Glutamatergic neuron (in vitro differentiated cells): ENCODE measurements at regions not wholly inside any gene's neighbourhood (a gene's known extent, or its start where the extent isn't known, plus 50 kb on each side); places are given as distances from the start of the nearest gene placed in this dataset.
"Not testable (repeated sequence)": the region's sequence is repeated elsewhere in the genome, so short reads cannot be mapped to it uniquely, and the experiment has no call there.

Experiments used
- DNase-seq: peaks from one replicate; pipeline ENCODE4 v3.0.0; 2022
- H3K27ac Mint-ChIP-seq: one replicate; pipeline ENCODE4 v1.8.0; 2020; ENCODE audit warnings: mild to moderate bottlenecking, mixed read lengths, inconsistent platforms; ENCODE audit not compliant: unreplicated experiment
- H3K27me3 Mint-ChIP-seq: one replicate; pipeline ENCODE4 v1.8.0; 2020; ENCODE audit warnings: mild to moderate bottlenecking, moderate library complexity, mixed read lengths, inconsistent platforms; ENCODE audit not compliant: unreplicated experiment
- H3K36me3 Mint-ChIP-seq: one replicate; pipeline ENCODE4 v1.8.0; 2020; ENCODE audit warnings: mild to moderate bottlenecking, mixed read lengths, inconsistent platforms; ENCODE audit not compliant: unreplicated experiment
- H3K4me1 Mint-ChIP-seq: one replicate; pipeline ENCODE4 v1.8.0; 2020; ENCODE audit warnings: mild to moderate bottlenecking, low read depth, mixed read lengths, inconsistent platforms; ENCODE audit not compliant: unreplicated experiment
- H3K4me3 Mint-ChIP-seq: one replicate; pipeline ENCODE4 v1.8.0; 2020; ENCODE audit warnings: mild to moderate bottlenecking, mixed read lengths, inconsistent platforms; ENCODE audit not compliant: unreplicated experiment
- H3K9me3 Mint-ChIP-seq: one replicate; pipeline ENCODE4 v1.8.0; 2020; ENCODE audit warnings: mild to moderate bottlenecking, moderate library complexity, mixed read lengths, inconsistent platforms; ENCODE audit not compliant: unreplicated experiment
- CTCF ChIP-seq: fragments of 200-600 bp; sonication (generic); IDR thresholded peaks from one replicate; pipeline ENCODE4 v1.5.0; 2021; ENCODE audit not compliant: partially characterized antibody, unreplicated experiment

GRCh38 chr2:147288131-147288530 lies 556.7 kb upstream of the ACVR2A start:
- DNase-seq = no peak
- no peaks in the 10 kb centered on the region for H3K9me3 Mint-ChIP-seq
- no peak for TF ChIP-seq CTCF
- no peak overlapping the region for H3K27ac Mint-ChIP-seq
- H3K27me3 Mint-ChIP-seq = peaks cover 2% of the 10 kb centered on the region
- no peaks in the 10 kb centered on the region for H3K36me3 Mint-ChIP-seq
- H3K4me3 Mint-ChIP-seq = no peak overlapping the region
- no peaks in the 10 kb centered on the region for H3K4me1 Mint-ChIP-seq

GRCh38 chr2:147275943-147276342 lies 568.9 kb upstream of the ACVR2A start:
- Mint-ChIP-seq H3K36me3 (no peaks in the 10 kb centered on the region), H3K4me3 (no peak overlapping the region), H3K4me1 (no peaks in the 10 kb centered on the region), H3K27me3 (no peaks in the 10 kb centered on the region), H3K27ac (no peak overlapping the region), H3K9me3 (no peaks in the 10 kb centered on the region)
- TF ChIP-seq CTCF = peak; percentile 59
- peak; percentile 44 for DNase-seq

GRCh38 chr2:147273628-147274027 lies 571.2 kb upstream of the ACVR2A start:
- Mint-ChIP-seq H3K27me3 (no peaks in the 10 kb centered on the region), H3K36me3 (peaks cover 13% of the 10 kb centered on the region), H3K4me3 (no peak overlapping the region), H3K27ac (no peak overlapping the region), H3K9me3 (peaks cover 8% of the 10 kb centered on the region), H3K4me1 (no peaks in the 10 kb centered on the region)
- DNase-seq = no peak
- TF ChIP-seq CTCF = no peak

GRCh38 chr2:147273106-147273505 lies 571.7 kb upstream of the ACVR2A start:
- DNase-seq = no peak
- H3K36me3 Mint-ChIP-seq = peaks cover 14% of the 10 kb centered on the region
- no peaks in the 10 kb centered on the region for H3K4me1 Mint-ChIP-seq
- peaks cover 8% of the 10 kb centered on the region for H3K9me3 Mint-ChIP-seq
- no peaks in the 10 kb centered on the region for H3K27me3 Mint-ChIP-seq
- no peak overlapping the region for H3K27ac Mint-ChIP-seq
- H3K4me3 Mint-ChIP-seq = no peak overlapping the region
- no peak for TF ChIP-seq CTCF

GRCh38 chr2:147269581-147269980 lies 575.2 kb upstream of the ACVR2A start:
- not testable (repeated sequence) for H3K4me3 Mint-ChIP-seq, H3K27me3 Mint-ChIP-seq, H3K27ac Mint-ChIP-seq, H3K9me3 Mint-ChIP-seq, DNase-seq, H3K4me1 Mint-ChIP-seq
- H3K36me3 Mint-ChIP-seq = peaks cover 19% of the 10 kb centered on the region

GRCh38 chr2:147260241-147260640 lies 584.6 kb upstream of the ACVR2A start:
- H3K9me3 Mint-ChIP-seq = no peaks in the 10 kb centered on the region
- no peak overlapping the region for H3K27ac Mint-ChIP-seq
- no peak overlapping the region for H3K4me3 Mint-ChIP-seq
- H3K36me3 Mint-ChIP-seq = no peaks in the 10 kb centered on the region
- DNase-seq = no peak
- no peaks in the 10 kb centered on the region for H3K27me3 Mint-ChIP-seq
- no peaks in the 10 kb centered on the region for H3K4me1 Mint-ChIP-seq
- TF ChIP-seq CTCF = no peak
